ENCODE measurements at regions not wholly inside any gene's neighbourhood (a gene's known extent, or its start where the extent isn't known, plus 50 kb on each side); places are given as distances from the start of the nearest gene placed in this dataset.

DNA sequence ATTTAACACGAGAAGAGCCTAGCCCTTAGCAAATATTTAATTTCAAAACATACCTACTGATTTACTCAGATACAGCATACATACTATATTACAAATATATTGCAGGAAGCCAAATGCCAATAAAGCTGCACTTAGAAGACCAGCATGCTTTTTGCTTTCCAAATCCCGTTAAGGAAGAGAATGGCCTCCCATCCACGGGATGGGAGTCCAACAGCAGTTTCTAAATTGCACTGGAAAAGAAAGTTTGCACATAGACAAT, 156.3 kb upstream of the FOXN3 start:
- H3K4me3 ChIP-seq (ENCODE audit: low read length) = no peak overlapping the region
- no peak for DNase-seq (ENCODE audit: low read depth)
- TF ChIP-seq, protein P1, sequence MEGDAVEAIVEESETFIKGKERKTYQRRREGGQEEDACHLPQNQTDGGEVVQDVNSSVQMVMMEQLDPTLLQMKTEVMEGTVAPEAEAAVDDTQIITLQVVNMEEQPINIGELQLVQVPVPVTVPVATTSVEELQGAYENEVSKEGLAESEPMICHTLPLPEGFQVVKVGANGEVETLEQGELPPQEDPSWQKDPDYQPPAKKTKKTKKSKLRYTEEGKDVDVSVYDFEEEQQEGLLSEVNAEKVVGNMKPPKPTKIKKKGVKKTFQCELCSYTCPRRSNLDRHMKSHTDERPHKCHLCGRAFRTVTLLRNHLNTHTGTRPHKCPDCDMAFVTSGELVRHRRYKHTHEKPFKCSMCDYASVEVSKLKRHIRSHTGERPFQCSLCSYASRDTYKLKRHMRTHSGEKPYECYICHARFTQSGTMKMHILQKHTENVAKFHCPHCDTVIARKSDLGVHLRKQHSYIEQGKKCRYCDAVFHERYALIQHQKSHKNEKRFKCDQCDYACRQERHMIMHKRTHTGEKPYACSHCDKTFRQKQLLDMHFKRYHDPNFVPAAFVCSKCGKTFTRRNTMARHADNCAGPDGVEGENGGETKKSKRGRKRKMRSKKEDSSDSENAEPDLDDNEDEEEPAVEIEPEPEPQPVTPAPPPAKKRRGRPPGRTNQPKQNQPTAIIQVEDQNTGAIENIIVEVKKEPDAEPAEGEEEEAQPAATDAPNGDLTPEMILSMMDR (IDR thresholded peaks at IDR 0.05; ENCODE audit: insufficient read depth, low read depth, low read length, missing control alignments) = no peak

DNA sequence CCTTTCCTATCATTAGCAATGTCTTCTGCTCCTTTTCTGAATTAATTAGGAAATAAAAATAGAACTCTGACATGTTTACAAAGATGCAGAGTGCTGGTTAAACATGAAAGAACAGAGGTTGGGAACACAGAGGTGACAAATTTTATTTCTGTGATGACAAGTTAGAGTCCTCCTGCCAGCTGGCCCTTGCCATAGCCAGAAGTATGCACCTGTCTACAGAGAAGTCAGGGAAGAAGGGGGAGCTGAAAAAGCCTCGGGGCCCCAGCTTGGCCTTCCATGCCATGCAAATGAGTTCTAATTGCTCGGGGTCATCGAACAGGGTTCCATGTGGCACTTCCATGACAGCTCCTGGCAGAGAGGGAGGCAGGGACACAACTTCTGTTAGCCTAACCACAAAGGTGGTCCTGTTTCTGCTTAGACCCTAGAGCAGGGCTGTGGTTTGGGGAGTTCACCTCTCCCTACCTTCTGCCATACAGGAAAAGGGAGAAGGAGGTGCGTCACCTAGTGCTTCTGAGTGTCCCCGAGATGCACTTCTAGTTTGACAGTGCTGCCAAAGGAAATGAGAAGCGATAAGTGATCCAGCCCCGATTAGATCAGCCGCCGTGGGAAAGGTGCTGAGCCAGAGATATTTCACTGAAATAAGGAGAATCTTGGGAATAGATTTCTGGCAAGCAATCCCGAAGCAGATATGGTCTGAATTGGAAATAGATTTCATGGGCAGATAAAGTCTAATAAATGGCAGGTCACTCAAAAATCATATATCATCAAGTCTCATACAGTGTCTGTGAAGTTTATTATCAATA, 155.8 kb upstream of the FOXN3 start:
- DNase-seq (ENCODE audit: low read depth) = no peak
- TF ChIP-seq, protein P1 (IDR thresholded peaks at IDR 0.05; ENCODE audit: insufficient read depth, low read depth, low read length, missing control alignments) = no peak
- no peak overlapping the region for H3K4me3 ChIP-seq (ENCODE audit: low read length)

DNA sequence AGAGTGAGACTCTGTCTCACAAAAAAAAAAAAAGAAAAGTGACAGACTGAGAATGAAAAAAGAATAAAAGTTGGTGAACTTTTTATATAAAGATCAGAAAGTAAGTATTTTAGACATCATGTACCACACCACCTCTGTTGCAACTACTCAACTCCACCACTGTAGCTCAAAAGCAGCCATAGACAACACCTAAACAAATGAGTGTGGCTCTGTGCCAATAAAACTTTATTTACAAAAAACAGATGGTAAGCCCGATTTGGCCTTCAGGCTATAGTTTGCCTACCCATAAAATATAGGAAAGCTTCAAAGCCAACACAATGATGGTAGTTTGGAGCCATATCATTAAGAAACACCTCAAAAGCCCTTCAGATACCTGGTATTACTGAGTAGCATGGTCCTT, 154.5 kb upstream of the FOXN3 start:
- no peak for DNase-seq (ENCODE audit: low read depth)
- H3K4me3 ChIP-seq (ENCODE audit: low read length) = no peak overlapping the region
- TF ChIP-seq, protein P1 (IDR thresholded peaks at IDR 0.05; ENCODE audit: insufficient read depth, low read depth, low read length, missing control alignments) = no peak

DNA sequence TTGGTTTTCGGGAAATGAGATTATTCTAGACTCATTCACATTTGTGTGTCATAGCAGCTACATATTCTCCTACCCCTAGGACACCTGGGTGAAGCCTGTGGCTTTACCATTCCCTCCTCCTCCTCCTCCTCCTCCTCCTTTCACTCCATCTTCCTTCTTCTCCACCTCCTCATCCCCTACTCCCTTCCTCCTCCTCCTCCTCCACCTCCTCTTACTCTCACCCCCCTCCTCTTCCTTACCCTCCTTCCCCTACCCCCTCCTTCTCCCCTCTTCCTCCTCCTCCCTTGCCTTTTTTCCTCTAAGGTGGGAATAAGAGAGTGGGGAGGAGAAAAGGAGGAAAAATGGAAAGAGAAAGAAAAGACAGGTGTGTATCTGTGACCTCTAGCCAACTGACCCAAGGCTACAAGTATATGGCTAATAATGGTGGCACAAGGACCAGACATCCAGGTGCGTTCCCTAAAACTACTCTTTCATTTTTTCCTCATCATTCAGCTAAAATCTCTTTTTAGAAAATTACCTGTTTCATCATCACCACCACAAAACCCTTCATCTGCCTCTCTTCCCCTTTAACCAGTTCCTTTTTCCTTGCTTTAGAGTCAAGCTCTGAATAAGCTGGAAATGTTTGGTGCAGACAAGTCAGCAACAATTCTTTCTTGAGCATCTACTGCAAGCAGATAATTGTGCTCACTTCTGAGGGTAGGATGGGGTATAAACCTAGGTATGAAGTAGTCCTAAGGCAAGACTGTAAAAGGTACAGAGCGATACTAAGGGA, 149.8 kb upstream of the FOXN3 start:
- no peak overlapping the region for H3K4me3 ChIP-seq (ENCODE audit: low read length)
- DNase-seq (ENCODE audit: low read depth) = no peak
- TF ChIP-seq, protein P1 (IDR thresholded peaks at IDR 0.05; ENCODE audit: insufficient read depth, low read depth, low read length, missing control alignments) = no peak

DNA sequence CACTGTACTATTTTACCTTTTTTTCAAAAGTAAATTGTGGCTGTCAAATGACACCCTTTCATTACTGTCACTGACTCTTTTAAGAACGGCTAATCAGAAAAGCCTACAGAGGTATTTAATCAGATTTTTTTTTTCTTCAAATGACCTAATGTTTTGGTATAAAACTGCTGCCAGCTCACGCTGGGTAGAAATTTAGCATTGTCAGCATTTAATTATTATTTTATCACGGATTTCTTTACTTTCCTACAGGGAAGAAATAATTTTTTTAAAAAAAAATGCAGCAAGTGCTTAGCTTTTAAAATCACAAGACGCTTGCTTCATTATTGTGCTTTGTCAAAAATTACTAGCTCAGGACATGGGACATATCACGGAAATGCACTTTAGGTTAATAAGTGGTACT, 149.1 kb upstream of the FOXN3 start:
- TF ChIP-seq, protein P1 (IDR thresholded peaks at IDR 0.05; ENCODE audit: insufficient read depth, low read depth, low read length, missing control alignments) = no peak
- no peak overlapping the region for H3K4me3 ChIP-seq (ENCODE audit: low read length)
- DNase-seq (ENCODE audit: low read depth) = no peak

DNA sequence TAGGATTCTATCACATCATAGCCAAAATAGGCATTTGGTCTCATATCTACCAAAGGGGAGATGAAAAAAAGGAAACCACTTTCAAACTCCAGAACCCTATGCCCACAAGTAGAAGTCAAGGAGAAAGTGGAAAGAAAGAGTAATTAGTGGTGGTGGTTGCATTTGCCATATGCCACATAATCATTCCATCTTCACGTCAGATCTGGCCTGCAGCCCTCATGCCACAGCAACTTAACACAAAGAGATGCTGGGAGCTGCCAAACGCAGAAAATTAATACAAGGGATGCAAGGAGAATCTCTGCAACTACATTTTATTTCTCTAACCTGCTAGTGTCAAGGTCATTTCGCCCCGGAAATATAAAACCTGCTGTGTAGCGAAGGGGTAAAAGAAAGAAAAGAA, 148.6 kb upstream of the FOXN3 start:
- no peak for DNase-seq (ENCODE audit: low read depth)
- H3K4me3 ChIP-seq (ENCODE audit: low read length) = no peak overlapping the region
- TF ChIP-seq, protein P1 (IDR thresholded peaks at IDR 0.05; ENCODE audit: insufficient read depth, low read depth, low read length, missing control alignments) = no peak
